ENCODE measurements at regions not wholly inside any gene's neighbourhood (a gene's known extent, or its start where the extent isn't known, plus 50 kb on each side); places are given as distances from the start of the nearest gene placed in this dataset.

DNA sequence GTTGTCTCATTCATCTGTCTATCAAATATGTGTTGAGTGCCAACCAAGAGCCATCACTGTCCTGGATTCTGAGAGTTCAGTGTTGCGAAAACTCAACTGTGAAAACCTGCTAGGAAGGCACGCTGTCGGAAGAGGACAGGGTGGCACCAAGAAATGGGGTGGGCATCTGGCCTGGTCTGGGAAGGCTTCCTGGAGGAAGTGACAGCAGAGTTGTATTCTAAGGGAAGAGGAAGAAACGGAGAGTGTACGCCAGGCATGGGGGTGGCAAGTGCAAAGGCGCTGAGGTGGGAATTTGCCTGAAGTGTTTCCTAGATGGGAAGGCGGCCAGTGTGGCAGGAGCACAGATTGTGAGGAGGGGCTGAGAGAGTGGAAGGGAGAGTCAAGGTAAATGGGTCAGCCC is 91.2 kb downstream of the ANKRD60 start:
- TF ChIP-seq TAF1 (IDR thresholded peaks at IDR 0.05; ENCODE audit: borderline replicate concordance, insufficient read depth, low read length) (no peak), POLR2AphosphoS5 (IDR thresholded peaks at IDR 0.05; ENCODE audit: low read depth, low read length) (no peak)
- TF ChIP-seq, protein P1, sequence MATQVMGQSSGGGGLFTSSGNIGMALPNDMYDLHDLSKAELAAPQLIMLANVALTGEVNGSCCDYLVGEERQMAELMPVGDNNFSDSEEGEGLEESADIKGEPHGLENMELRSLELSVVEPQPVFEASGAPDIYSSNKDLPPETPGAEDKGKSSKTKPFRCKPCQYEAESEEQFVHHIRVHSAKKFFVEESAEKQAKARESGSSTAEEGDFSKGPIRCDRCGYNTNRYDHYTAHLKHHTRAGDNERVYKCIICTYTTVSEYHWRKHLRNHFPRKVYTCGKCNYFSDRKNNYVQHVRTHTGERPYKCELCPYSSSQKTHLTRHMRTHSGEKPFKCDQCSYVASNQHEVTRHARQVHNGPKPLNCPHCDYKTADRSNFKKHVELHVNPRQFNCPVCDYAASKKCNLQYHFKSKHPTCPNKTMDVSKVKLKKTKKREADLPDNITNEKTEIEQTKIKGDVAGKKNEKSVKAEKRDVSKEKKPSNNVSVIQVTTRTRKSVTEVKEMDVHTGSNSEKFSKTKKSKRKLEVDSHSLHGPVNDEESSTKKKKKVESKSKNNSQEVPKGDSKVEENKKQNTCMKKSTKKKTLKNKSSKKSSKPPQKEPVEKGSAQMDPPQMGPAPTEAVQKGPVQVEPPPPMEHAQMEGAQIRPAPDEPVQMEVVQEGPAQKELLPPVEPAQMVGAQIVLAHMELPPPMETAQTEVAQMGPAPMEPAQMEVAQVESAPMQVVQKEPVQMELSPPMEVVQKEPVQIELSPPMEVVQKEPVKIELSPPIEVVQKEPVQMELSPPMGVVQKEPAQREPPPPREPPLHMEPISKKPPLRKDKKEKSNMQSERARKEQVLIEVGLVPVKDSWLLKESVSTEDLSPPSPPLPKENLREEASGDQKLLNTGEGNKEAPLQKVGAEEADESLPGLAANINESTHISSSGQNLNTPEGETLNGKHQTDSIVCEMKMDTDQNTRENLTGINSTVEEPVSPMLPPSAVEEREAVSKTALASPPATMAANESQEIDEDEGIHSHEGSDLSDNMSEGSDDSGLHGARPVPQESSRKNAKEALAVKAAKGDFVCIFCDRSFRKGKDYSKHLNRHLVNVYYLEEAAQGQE (IDR thresholded peaks at IDR 0.05; ENCODE audit: insufficient read depth in 1 of 2, low read depth in 2 of 2, low read length in 2 of 2), result no peak
